DND-41 (cell line): ENCODE measurements at regions not wholly inside any gene's neighbourhood (a gene's known extent, or its start where the extent isn't known, plus 50 kb on each side); places are given as distances from the start of the nearest gene placed in this dataset.

Experiments used
- CTCF ChIP-seq: IDR thresholded peaks from 2 replicates; pipeline ENCODE4 v1.5.1; 2012; ENCODE audit warnings: borderline replicate concordance, low read length, moderate library complexity, mild to moderate bottlenecking; ENCODE audit not compliant: poor library complexity, severe bottlenecking; ENCODE audit errors: extremely low read depth
- EZH2 ChIP-seq: IDR thresholded peaks from 3 replicates; pipeline ENCODE4 v1.6.1; 2012; ENCODE audit warnings: borderline replicate concordance, low read depth, mild to moderate bottlenecking, moderate library complexity, low read length, inconsistent platforms; ENCODE audit not compliant: severe bottlenecking

- TF ChIP-seq CTCF, result no peak
- no peak for TF ChIP-seq EZH2
These were observed 172.8 kb downstream of the VAPA start for GRCh38 chr18:10086458-10087210.
